Motor neuron (in vitro differentiated cells): ENCODE measurements at regions not wholly inside any gene's neighbourhood (a gene's known extent, or its start where the extent isn't known, plus 50 kb on each side); places are given as distances from the start of the nearest gene placed in this dataset.

Source experiments
- ATAC-seq, 8 experiments: fragments of 200-7000 bp; cut with Tn5 transposase; replicated peaks in 6 of 8; 2 replicates each; pipeline ENCODE4 v1.8.0; 2021; ENCODE audit warnings: mild to moderate bottlenecking in 8 of 8, moderate library complexity in 8 of 8
- H3K27ac ChIP-seq, 2 donors: fragments of 250-450 bp; sonication (Bioruptor Pico); 2 replicates each; pipeline ENCODE4 v1.9.0; 2021; ENCODE audit warnings: antibody characterized with exemption in 2 of 2, mild to moderate bottlenecking in 2 of 2, moderate library complexity in 1 of 2
- H3K4me1 ChIP-seq, 2 donors: fragments of 250-450 bp; sonication (Bioruptor Pico); replicated peaks in 1 of 2; 2 replicates each; pipeline ENCODE4 v1.6.1; 2021; ENCODE audit warnings: antibody characterized with exemption in 2 of 2, mild to moderate bottlenecking in 2 of 2, moderate library complexity in 1 of 2
- H3K4me3 ChIP-seq, 5 donors: fragments of 250-450 bp; sonication (Bioruptor Pico); 2 replicates each; pipeline ENCODE4 v1.9.0; 2021; ENCODE audit warnings: antibody characterized with exemption in 5 of 5, mild to moderate bottlenecking in 5 of 5, moderate library complexity in 4 of 5
- WGBS, 10 experiments: fragments of 450-650 bp; shearing (Covaris generic); methylation state at CpG; one replicate each; pipeline ENCODE4 v1.0.0; 2022; 5-methylcytosine and 5-hydroxymethylcytosine counted together
- in situ Hi-C, 9 experiments: fragments of 400-800 bp; cut with MboI; loops; one replicate each; pipeline ENCODE4 v1.15.0; 2021; ENCODE audit warnings: low sequenced_read_pairs in 9 of 9, low pct_unique_long_range_greater_than_20kb in 2 of 9; ENCODE audit not compliant: unreplicated experiment in 9 of 9

DNA sequence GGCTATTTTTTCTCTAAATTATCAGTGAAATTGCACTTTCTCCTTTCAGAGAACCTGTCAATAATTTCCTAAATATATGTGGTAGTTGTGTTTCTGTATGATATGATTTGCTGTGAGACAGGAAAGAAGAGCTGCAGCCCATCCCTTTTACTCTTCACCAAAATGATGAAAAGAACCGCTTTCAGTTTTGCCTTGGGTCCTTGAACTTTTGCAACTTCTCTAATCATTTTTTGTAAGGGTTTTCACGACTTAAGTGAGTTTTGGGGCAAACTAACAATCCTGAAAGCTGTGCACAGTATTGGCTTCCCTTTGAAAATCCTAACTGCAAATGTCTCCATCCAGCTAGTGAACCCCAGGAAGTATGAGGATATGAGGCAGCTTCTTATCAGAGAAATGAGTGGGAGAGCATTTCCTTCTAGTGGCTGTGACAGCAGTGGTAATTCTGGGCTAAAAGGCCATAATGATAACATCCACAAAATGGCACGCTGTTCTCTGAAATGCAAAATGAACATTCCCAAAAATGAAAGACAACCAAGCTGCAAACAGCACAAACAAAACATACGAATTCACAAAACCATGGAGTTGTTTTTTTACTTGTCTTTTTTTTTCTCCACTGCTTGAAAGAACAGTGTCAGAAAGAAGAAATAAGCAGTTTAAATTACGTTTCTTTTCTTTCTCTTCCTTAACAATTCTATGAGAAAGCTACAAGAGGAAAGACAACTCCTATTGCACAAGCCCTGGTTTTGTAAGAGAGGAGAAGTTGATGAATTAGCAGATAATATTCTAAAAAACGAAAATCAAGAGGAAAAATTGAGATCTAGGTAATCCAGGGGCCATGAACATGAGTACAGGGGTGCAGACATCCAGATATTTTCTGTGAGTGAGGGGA, 1291.6 kb upstream of the ZEB2 start:
- no peak overlapping the region for H3K4me3 ChIP-seq
- H3K4me1 ChIP-seq = no peaks in the 10 kb centered on the region
- 4 to 72% (median 57%) methylated on average over 3 to 6 of the region's 6 CpGs for WGBS, 10 experiments
- H3K27ac ChIP-seq = no peak overlapping the region
- in situ Hi-C loops = no loop called here
- no peak for ATAC-seq

DNA sequence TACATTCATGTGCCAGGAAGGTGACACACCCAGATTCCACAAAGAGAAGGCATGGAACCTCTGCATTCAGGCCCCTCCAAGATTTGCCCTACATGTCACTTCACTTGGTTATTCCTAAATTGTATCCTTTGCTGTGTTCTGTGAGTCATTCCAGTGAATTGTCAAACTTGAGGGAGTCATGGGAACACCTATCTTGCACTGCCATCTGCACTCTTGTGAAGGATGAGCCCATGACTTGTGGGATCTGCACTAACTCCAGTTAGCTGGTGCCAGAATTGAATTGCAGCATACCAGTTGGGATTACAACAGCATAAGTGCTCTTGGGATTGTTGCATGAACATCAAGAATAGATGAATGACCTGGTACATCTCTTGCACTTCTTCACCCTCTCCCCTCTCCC, 1288.0 kb upstream of the ZEB2 start:
- H3K27ac ChIP-seq = no peak overlapping the region
- ATAC-seq = peak in 2 of 8 experiments; percentile 73 to 93
- in situ Hi-C loops = no loop called here
- no peaks in the 10 kb centered on the region for H3K4me1 ChIP-seq
- no peak overlapping the region for H3K4me3 ChIP-seq

DNA sequence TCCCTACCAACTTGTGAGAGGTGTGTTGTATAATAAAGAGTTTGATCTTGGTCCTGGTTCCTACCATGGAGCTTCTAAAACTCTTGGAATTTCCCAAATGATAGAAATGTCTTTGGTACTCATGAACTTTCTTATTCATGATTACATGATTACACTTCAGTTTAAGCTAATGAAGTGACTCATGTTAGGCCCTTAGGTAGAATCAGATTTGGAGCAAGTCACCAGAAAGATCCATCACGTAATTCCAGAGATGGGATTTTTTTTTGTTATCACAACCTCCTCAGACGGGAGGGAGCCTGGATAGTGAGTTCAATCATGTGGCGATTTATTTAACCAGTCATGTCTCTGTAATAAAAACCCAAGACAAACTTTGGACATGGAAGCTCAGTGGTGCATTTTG, 1287.6 kb upstream of the ZEB2 start:
- 67 to 100% (median 100%) methylated on average over 1 to 2 of the region's 3 CpGs; no CpG with 5 or more reads in 4 of the 10 experiments for WGBS, 10 experiments
- H3K27ac ChIP-seq = no peak overlapping the region
- H3K4me3 ChIP-seq = no peak overlapping the region
- in situ Hi-C loops = no loop called here
- ATAC-seq = peak in 2 of 8 experiments; percentile 51 to 73
- H3K4me1 ChIP-seq = no peaks in the 10 kb centered on the region

DNA sequence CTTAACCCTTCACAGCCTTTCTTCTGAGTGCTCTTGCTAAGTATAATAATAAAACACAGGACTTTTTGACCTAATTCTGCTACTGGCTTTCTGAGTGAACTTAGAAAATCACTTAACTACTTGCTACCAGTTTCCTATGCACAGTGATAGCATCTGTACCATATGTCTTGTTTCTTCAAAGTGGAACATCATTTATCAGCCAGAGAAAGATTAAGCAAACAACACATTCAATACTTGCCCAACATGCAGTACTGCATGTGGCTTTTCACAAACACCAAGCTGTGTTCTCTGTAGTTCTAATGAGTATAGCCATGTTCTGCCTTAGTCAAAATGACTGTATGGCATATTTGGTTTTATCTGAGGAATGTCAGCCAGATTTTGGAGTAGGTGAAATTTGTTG, 1286.6 kb upstream of the ZEB2 start:
- no peak overlapping the region for H3K4me3 ChIP-seq
- in situ Hi-C loops = no loop called here
- H3K27ac ChIP-seq = no peak overlapping the region
- H3K4me1 ChIP-seq = no peaks in the 10 kb centered on the region
- peak in 1 of 8 experiments; percentile 19 for ATAC-seq

DNA sequence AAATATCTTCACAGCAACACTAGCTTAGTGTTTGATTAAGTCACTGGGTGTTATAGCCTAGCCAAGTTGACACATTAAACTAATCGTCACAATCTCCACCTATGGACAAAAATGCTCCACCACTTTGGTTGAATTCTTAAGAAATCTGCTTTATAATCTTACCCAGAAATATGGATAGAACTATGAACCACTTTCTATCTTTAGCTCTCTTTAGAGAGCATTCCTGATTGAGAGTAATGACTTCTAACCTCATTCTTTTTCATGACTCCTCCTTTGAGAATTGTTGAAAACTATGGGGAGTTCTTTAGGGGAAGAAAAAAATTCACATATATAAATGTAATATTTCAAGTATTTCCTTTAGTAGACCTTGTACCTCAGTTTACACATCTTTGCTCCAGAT, 1282.2 kb upstream of the ZEB2 start:
- in situ Hi-C loops = no loop called here
- no peak for ATAC-seq
- 40 to 100% (median 83%) methylated on average over 1 of the region's 1 CpG; no CpG with 5 or more reads in 3 of the 10 experiments for WGBS, 10 experiments

DNA sequence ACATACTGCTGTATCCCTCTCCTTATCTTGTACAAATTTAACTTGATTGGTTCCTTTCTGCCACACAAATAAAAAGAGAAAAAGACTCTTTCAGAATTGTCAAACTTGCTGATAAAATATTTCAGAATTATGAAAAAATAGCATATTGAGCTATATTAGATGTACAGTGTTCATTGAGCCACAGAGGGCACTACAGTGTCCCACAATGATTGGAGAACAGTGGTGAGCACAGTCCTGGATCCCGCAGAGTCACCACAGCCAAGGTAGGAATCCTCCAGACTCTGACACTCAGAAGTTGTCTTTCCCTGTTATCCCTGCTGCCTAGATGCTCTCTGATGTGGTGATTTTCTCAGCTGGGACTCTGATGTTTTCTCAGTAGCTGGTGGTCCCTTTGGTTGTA, 1281.3 kb upstream of the ZEB2 start:
- Histone ChIP-seq H3K27ac (no peak overlapping the region), H3K4me1 (no peaks in the 10 kb centered on the region), H3K4me3 (no peak overlapping the region)
- ATAC-seq = no peak
- in situ Hi-C loops = no loop called here
- 78 to 92% (median 83%) methylated on average over 1 of the region's 1 CpG; no CpG with 5 or more reads in 5 of the 10 experiments for WGBS, 10 experiments

More for the DNA sequence above, 1282.2 kb upstream of the ZEB2 start:
- Histone ChIP-seq H3K4me3 (no peak overlapping the region), H3K27ac (no peak overlapping the region), H3K4me1 (no peaks in the 10 kb centered on the region)

DNA sequence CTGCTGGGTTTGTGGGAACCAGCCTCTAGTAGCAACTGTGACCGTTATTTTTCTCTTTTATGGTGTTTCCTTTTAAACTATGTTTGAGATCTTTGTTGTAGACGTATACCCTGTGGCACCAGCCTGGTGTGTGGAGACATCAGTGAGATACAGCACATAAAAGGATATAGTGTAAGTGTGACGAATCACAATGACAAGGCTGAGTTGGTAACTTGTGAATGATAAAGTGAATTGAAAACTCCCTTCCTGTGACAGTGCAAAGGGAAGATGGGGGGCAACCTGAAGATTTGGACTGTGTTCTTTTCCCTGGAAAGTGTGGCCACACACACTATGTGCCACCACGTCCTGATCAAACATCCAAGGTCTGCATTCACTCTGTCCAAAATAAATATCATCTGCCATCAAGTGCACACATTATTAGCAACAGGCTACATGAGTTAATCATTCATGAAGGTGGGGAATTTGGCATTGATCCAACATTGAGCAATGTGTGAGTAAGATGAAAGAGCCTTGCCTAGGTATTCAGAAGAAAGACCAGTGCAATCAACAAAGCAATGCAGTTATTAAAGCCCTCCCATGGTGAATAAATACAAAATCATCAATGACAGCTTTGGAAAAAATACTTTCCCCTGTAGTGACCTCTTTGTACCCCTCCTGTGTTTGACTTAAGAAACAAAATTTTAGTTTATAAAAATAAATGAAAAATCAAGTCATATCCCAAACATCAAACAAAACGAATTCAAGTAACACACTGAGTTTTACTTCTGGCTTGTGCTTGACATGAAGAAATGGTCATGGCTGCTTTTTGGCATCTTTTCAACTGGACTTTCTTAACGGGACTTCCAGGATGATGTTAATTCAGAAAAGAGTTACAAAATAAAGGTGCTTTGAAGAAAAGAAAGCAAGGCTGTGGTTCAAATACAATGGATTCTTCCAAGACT, 1280.5 kb upstream of the ZEB2 start:
- Histone ChIP-seq H3K4me1 (no peaks in the 10 kb centered on the region), H3K4me3 (no peak overlapping the region), H3K27ac (no peak overlapping the region)
- in situ Hi-C loops = no loop called here
- peak in 1 of 8 experiments; percentile 23 for ATAC-seq
- WGBS, 10 experiments = 57 to 85% (median 76%) methylated on average over 1 to 6 of the region's 6 CpGs

DNA sequence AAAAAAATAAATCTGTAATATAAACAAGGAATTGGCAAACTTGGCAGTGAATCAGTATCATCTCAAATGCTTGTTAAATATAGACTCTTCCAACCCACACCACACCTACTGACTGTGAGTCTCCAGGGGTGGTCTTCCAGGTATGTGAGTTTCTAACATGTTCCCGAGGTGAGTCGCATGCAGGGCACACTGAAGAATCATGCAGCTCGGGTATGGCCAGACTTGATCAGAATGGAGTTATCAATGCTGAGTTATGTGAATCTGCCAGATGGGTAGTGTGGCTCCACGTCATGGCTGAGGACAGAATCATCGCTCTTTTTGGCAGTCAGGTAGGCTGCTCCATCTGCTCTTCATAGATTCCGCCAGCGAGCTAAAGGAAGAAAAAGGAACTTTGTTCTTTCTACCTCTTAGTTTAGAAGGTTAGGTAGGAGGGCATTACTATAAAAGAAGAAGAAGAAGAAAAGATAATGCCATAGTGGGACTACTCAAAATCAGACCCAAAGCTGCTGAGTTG, 1279.7 kb upstream of the ZEB2 start:
- Histone ChIP-seq H3K4me3 (no peak overlapping the region), H3K27ac (no peak overlapping the region), H3K4me1 (no peaks in the 10 kb centered on the region)
- no peak for ATAC-seq
- WGBS, 10 experiments = 70 to 100% (median 92%) methylated on average over 2 to 7 of the region's 7 CpGs; no CpG with 5 or more reads in 3 of the 10 experiments
- in situ Hi-C loops = loop anchor here in 1 of 9 experiments (25.0 kb wide), 1 partner anchor 88 kb away; no protein-coding TSS in a partner anchor

DNA sequence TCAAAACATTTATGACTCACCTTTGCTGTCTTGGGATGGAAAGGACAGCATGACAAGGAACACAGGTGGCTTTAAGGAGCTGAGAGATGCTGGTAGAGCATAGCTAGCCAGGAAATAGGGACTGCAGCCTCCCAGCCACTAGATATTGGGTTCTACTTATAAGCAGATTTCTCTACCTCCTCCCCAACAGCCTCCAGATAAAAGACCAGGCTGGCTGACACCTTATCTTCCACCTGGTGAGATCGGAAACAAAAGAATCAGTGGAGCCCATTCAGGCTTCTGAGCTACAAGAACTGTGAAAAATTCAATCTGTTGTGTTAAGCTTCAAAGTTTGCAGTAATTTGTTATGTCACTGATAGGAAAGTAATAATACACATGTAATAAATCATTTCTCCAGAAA, 1278.5 kb upstream of the ZEB2 start:
- Histone ChIP-seq H3K4me3 (no peak overlapping the region), H3K27ac (no peak overlapping the region), H3K4me1 (no peaks in the 10 kb centered on the region)
- 88 to 91% methylated on average over 1 of the region's 1 CpG; no CpG with 5 or more reads in 8 of the 10 experiments for WGBS, 10 experiments
- in situ Hi-C loops = loop anchor here in 1 of 9 experiments (25.0 kb wide), 1 partner anchor 89 kb away; no protein-coding TSS in a partner anchor
- ATAC-seq = no peak

DNA sequence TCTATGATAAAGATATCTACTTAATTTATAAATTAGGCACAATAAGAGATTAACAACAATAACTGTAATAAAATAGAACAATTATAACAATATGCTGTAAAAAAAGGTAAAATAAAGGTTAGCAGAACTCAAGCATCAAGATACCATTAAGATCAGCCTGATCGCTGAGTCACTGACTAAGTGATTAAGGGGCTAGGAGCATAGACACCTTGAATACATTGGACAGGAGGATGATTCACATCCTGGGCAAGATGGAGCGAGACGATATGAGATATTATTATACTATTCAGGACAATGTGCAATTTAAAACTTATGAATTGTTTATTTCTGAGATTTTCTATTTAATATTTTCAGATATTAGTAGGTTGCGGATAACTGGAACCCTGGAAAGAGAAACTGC, 1277.8 kb upstream of the ZEB2 start:
- no peak for ATAC-seq
- Histone ChIP-seq H3K4me1 (no peaks in the 10 kb centered on the region), H3K4me3 (no peak overlapping the region), H3K27ac (no peak overlapping the region)
- WGBS, 10 experiments = 60 to 100% (median 100%) methylated on average over 2 to 4 of the region's 4 CpGs; no CpG with 5 or more reads in 1 of the 10 experiments
- in situ Hi-C loops = loop anchor here in 1 of 9 experiments (25.0 kb wide), 1 partner anchor 90 kb away; no protein-coding TSS in a partner anchor

DNA sequence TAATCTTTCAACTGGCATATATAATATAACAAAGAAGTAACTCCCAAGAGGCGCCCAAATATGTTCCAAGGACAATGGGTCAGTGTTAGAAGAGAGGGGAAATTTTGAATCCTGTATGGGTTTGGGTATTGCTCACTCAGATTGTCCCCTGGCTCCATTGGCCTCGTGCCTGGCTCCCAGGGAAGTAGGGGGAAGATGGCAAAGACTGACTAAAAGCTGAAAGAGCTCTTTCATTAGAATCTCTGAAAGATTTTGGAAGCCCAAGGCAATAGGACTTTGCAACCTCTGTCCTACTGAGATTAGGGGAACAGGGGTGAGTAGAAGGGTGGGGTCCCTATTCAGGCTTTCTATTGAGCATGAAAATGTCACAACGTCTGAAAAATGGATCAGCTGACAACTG, 1272.8 kb upstream of the ZEB2 start:
- Histone ChIP-seq H3K4me1 (no peaks in the 10 kb centered on the region), H3K27ac (no peak overlapping the region), H3K4me3 (no peak overlapping the region)
- ATAC-seq = no peak
- in situ Hi-C loops = loop anchor here in 1 of 9 experiments (25.0 kb wide), 1 partner anchor 95 kb away; no protein-coding TSS in a partner anchor
- WGBS, 10 experiments = 20 to 83% (median 50%) methylated on average over 1 to 3 of the region's 3 CpGs; no CpG with 5 or more reads in 3 of the 10 experiments

DNA sequence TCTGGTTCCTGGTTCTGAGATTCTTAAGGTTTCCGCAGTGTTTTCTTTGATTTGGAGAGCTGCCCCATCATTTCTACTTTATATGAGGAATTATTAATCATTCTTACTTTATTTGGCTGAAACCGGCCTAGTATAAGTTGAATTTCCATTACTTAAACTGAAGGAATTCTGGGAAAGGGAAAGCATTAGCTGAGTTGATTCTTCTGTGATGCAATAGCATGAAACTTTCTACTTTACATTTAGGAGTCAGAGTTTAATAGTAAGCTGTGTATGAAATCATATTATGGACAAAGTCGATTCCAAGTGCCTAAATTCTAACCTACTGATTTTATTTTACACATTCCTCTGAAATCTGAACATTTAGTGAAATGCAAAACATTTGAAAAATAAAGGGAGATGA, 1269.7 kb upstream of the ZEB2 start:
- WGBS, 10 experiments = 51 to 100% (median 91%) methylated on average over 1 to 3 of the region's 3 CpGs
- Histone ChIP-seq H3K4me3 (no peak overlapping the region), H3K4me1 (no peaks in the 10 kb centered on the region), H3K27ac (no peak overlapping the region)
- ATAC-seq = no peak
- in situ Hi-C loops = loop anchor here in 1 of 9 experiments (25.0 kb wide), 1 partner anchor 98 kb away; no protein-coding TSS in a partner anchor
